CD4-positive, alpha-beta T cell treated with Interleukin-21 for 1 hour (primary cell): ENCODE measurements at regions not wholly inside any gene's neighbourhood (a gene's known extent, or its start where the extent isn't known, plus 50 kb on each side); places are given as distances from the start of the nearest gene placed in this dataset.

ENCODE experiments used
- DNase-seq: peaks from one replicate; pipeline ENCODE4 v3.0.0-alpha.2; 2020

DNA sequence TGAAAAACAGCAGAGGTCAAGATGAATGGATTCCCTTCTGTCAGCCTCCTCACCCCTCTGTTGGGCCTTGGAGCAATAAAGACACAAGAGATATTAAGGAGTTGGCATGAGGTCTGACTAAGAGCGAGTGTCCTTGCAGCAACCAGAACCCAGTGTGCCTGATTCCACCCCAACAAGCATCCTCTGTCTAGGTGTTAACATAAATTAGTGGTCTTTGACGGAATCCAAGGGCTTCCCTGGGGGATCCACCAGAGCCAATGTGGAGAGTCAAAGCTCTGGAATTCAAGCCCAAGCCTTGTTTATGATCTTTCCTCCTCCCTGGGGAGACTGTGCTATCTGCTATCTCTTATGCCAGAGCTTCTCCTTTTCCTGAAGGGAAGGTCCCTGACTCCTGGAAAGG lies 128.1 kb upstream of the SMIM23 start:
- no peak for DNase-seq

DNA sequence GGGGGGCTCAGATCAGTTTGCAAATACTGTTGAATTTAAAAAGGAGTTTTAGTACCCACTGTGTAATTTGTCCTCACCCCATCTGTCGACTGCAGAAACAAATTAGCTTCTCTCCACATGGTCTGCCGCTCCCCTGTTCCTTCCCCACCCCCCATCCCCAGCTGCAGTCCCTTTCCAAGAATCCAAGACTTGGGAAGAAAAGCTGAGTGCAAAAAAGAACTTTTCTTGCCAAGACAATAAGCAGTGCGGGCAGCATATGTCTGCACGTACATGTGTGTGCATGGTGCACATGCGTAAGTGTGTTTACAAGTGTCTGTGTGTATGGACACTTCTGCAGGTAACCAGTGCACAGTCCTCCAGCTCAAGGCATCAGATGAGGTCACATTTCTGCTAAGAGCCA lies 125.7 kb upstream of the SMIM23 start:
- DNase-seq: no peak

DNA sequence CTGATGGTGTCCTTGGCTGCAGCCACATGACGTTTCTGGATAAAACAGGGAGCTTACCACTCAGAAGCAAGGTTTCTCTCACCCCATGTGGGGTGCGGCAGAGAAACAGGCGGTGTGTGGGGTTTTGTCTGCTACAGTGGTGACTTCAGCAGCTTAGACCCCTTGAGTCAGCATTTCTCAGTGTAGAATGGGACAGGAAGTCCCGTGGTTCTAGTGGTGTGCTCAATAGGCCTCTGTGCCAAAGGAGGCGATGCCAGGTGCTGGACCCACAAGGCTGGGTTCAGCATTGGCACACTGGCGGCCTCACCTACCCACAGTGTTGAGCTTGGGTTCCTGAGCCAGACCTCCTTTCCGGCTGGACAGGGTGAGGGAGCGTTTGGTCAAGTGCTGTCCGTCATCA lies 125.2 kb upstream of the SMIM23 start:
- no peak for DNase-seq

GRCh38 chr5:171661143-171661542 lies 124.5 kb upstream of the SMIM23 start:
- no peak for DNase-seq

DNA sequence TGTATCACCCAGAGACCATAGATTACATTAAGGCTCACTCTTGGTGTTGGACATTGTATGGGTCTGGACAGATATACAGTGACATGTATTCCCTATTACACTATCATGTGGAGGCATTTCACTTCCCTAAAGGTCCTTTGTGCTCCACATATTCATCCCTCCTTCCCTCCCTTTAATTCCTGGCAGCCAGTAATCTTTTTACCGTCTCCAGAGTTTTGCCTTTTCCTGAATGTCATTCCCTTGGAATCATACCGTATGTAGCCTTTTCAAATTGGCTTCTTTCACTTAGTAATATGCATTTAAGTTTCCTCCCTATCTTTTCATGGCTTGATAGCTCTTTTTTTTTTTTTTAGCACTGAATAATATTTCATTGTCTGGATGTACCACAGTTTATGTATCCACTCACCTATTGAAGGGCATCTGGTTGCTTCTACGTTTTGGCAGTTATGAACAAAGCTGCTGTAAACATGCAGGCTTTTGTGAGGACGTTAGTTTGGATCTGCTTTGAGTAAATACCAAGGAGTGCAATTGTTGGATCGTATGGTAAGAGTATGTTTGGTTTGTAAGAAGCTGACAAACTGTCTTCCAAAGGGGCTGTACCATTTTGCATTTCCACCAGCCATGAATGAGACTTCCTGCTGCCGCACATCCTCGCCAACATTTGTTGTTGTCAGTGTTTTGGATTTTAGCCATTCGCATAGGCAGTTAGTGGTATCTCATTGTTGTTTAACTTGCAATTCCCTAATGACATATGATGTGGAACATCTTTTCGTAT lies 122.1 kb upstream of the SMIM23 start:
- DNase-seq: no peak

- DNase-seq: no peak
Measured at GRCh38 chr5:171664489-171664888, 121.1 kb upstream of the SMIM23 start.

DNA sequence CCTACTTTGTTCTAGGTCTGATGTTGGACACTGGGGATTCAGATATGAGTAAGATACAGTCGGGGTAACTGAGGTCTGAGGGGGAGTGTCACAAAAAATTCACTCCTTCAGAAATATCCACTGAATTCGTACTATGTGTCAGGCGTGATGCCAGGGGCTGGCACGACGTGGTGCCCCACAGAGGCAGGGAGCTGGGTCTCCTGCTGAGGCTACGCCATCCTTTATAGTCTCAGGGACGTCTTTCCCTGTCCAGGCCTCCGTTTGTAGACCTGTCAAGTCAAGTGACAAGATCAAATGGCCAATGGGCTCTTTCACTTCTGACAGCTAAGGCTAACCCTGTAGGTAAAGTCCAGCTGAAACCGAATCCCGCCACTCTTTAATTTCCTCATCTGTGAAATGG lies 118.8 kb upstream of the SMIM23 start:
- DNase-seq: no peak

GRCh38 chr5:171667341-171668096 lies 118.1 kb upstream of the SMIM23 start:
- no peak for DNase-seq

DNA sequence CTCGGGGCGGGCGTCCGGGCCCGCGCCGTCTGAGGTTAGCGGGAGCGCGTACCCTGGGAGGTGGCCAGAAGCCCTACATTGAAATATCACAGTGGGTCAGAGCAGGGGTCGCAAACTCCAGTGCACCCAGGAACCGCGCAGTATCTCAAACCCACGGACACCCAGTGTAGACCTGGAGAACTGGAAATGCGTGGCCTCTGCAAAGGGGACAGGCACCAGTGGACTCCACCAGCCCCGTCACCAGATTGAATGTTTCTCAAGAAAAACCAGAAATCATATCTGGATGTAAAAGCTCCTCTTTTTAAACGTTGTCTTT lies 117.6 kb upstream of the SMIM23 start:
- DNase-seq: no peak

GRCh38 chr5:171669571-171669970 lies 116.0 kb upstream of the SMIM23 start:
- DNase-seq: no peak

DNA sequence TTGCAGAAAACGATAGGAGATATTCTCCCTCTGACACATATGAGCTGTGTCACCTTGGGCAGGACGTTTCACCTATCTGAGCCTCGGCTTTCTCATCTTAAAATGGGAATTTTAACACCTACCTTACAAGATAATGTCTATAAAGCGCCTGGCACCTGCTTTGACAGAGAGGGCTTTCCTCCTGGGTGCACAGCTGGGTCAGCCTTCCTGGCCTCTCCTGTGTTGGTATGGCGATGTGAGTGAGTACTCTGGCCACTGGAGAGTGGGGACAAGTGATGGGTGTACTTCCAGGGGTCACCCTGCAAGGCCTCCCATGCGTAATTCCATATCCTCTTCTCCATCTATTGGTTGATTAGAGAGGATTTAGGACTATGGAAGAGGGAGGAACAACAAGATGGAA lies 113.1 kb upstream of the SMIM23 start:
- no peak for DNase-seq

GRCh38 chr5:171673328-171673727 lies 112.3 kb upstream of the SMIM23 start:
- DNase-seq: no peak

DNA sequence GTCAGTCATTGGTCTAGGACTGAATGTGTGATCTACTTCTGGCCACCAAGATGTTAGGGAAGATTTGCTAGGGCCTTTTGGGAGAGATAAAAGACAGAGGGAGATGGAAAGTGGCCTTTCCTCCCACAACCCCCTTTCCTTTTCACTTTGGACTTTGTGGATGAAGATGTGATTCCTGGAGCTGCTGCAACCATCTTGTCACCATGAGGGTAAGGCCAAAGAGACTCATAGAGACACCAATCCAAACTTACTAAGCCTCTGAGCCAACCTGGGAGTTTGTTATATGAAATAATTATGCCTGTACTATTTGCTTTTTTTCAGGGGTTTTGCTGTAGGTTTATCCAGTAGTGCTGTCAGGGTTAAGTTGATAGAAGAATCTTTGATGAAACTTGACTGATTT lies 111.8 kb upstream of the SMIM23 start:
- DNase-seq: no peak

DNA sequence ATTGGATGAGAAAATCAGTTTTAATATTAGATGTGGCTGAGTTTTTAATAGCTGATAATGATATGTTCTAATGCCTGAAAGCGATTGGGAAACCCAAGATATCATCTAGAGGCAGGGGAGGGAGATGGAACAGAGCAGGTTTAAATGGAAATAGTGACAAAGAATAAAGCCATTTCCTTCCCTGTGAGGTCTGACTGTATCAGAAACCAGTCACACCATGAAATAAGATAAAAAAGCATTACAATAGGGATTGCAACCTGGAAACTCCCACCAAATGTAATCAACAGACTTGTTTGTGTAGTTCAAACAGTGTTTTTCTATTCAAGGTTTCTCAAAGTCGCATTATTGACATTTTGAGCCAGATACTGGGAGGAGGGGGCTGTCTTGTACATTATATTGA lies 110.1 kb upstream of the SMIM23 start:
- no peak for DNase-seq

- DNase-seq: peak; percentile 2
Measured at GRCh38 chr5:171676286-171676944, 109.2 kb upstream of the SMIM23 start.

DNA sequence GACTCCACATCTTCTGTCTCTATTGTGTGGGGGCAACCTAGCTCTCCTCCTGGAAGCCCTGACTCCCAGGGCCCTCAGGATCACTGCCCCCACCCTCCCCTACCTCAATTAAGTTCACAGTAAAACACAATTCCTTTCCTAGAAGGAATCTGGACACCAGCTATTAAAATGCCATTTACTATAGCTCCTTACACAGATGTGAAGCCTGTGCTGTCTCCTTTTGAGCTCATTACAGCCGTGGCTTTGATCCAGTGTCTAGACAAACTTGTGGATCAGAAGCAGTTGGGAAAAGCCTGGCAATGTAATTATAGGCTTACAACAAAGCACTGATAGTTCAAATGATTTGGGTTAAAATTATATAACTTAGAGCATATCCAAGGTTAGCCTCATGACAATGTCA lies 107.0 kb upstream of the SMIM23 start:
- DNase-seq: no peak

DNA sequence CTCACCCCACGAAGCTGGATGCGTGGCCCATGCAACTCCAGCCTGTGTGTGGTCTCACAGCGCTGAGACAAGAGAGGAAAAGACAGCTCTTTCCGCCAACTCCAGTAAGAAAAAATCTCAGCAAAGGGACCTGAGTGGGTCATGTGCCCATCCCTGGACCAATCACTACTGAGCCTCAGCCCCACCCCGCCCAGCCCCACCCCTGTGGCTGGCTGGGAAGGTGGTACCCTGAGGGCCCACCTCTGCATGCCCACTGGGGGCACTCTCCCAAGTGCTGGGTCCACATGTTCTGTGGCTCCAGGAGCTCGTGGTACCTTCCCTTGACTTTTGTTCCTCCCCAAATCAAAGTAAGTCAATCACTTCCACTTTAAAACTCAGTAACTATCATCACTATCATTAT lies 105.1 kb upstream of the SMIM23 start:
- DNase-seq: no peak

GRCh38 chr5:171681061-171681460 lies 104.6 kb upstream of the SMIM23 start:
- no peak for DNase-seq

- no peak for DNase-seq
Measured at GRCh38 chr5:171681677-171682076, 103.9 kb upstream of the SMIM23 start.

- no peak for DNase-seq
Measured at GRCh38 chr5:171682801-171683200, 102.8 kb upstream of the SMIM23 start.

DNA sequence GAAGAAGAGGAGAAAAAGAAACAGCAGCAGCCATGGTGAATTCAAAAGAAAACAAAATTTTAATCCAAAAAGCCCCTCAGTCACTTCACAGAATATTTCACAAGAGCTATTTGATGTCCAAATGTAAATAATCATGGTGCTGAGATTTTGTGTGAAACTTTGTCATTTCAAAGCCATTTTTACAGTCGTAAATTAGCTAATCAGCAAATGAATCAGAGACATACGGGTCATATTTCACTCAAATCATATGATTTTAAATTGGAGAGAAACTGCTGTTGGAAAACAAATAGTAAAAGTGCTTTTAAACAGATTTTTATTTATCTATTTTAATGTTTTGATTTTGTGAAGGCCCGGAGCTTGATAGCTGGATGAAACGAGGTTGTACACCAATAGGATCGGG lies 101.4 kb upstream of the SMIM23 start:
- no peak for DNase-seq

DNA sequence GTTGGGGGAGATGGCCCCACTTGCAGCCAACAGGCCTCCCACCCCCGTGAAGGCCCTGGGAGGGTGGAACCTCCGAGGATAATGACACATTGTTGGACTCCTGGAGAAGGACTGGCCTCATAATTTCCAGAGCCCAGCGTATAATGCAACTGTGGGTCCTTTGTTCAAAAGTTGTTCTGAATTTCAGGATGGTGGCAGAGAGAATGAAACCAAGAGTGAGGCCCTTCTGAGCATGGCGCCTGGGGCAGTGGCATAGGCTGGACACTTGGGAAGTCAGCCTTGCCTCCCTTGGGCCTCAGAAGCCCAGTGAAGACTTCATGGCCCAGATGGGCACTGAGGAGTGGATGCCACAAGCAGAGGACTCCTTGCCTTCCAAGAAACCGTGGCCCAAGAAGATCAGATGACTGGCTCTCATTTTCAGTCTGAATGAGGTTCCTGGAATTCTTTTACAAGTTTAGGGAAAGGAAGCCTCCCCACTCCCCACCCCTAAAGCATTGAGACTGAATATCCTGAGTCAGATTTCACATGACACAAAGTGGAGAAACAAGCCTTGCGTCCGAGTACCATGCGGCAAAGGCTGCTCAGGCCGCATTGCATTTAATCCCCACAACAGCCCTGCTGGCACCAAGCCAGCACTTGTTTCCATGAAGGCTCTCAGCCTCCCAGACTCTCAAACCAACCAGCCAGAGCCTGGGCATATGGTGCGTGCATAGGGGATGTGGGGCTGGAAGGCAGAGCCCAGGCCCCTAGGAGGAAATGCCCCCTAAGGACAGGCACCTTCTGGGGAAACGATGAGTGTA lies 96.7 kb upstream of the SMIM23 start:
- no peak for DNase-seq

DNA sequence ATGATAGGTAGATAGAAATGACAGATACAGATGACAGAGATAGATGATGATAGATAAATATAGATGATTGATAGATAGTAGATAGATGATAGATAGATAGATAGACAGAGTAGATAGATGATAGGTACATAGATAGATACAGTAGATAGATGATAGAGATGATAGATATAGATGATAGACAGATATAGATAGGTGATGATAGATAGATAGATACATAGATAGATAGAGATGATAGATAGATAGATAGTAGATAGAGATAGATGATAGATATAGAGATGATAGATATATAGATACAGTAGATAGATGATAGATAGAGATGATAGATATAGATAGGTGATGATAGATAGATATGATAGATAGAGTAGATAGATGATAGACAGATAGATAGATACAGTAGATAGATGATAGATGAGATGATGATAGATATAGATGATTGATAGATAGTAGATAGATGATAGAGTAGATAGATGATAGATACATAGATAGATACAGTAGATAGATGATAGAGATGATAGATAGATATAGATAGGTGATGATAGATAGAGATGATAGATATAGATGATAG lies 95.7 kb upstream of the SMIM23 start:
- no peak for DNase-seq
